Fibroblast of lung (primary cell): ENCODE measurements at regions not wholly inside any gene's neighbourhood (a gene's known extent, or its start where the extent isn't known, plus 50 kb on each side); places are given as distances from the start of the nearest gene placed in this dataset.

Experiments
- EZH2 ChIP-seq: IDR thresholded peaks from 2 replicates; pipeline ENCODE4 v1.5.1; 2012; ENCODE audit warnings: low read length, control low read depth, mild to moderate bottlenecking; ENCODE audit errors: missing control alignments
- TF ChIP-seq, protein P1 (sequence below), 2 donors: IDR thresholded peaks in 1 of 2; conservative IDR thresholded peaks in 1 of 2; 1 replicate in 1 of 2; 2 replicates in 1 of 2; pipeline ENCODE4 v1.5.1; 2011 to 2012; ENCODE audit warnings: low read length in 2 of 2, control low read depth in 1 of 2, inconsistent platforms in 1 of 2, low read depth in 1 of 2, mild to moderate bottlenecking in 1 of 2

DNA sequence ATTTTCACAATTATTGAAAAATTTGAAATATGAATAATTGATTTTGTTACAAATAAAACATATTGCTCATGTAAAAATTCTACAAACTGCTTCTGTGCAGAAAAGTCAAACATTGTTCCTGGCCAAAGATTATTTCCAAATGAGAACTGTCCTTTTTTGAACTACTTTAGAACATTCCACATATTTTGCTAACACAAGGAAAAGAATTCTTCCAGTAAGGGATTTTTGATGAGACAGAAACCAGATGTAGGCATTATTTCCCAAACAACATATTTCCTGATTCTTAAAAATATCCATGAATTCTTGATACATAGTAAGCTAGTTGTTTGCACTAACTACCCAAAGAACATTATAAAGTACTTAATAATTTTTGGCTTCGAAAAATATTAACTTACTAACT is 715.2 kb downstream of the CCDC85A start:
- no peak for TF ChIP-seq EZH2
- TF ChIP-seq, protein P1, sequence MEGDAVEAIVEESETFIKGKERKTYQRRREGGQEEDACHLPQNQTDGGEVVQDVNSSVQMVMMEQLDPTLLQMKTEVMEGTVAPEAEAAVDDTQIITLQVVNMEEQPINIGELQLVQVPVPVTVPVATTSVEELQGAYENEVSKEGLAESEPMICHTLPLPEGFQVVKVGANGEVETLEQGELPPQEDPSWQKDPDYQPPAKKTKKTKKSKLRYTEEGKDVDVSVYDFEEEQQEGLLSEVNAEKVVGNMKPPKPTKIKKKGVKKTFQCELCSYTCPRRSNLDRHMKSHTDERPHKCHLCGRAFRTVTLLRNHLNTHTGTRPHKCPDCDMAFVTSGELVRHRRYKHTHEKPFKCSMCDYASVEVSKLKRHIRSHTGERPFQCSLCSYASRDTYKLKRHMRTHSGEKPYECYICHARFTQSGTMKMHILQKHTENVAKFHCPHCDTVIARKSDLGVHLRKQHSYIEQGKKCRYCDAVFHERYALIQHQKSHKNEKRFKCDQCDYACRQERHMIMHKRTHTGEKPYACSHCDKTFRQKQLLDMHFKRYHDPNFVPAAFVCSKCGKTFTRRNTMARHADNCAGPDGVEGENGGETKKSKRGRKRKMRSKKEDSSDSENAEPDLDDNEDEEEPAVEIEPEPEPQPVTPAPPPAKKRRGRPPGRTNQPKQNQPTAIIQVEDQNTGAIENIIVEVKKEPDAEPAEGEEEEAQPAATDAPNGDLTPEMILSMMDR (conservative IDR thresholded peaks at IDR 0.05 in 1 of 2, IDR thresholded peaks at IDR 0.05 in 1 of 2; ENCODE audit: low read depth in 1 of 2, low read length in 2 of 2), result no peak
